Transverse colon (tissue), 4 donors: ENCODE measurements at regions not wholly inside any gene's neighbourhood (a gene's known extent, or its start where the extent isn't known, plus 50 kb on each side); places are given as distances from the start of the nearest gene placed in this dataset.

Experiments
- DNase-seq: peaks from one replicate; pipeline ENCODE4 v3.0.0-alpha.2; 2019
- H3K27ac ChIP-seq, 4 donors: fragments of 200-600 bp; sonication (generic); 2 replicates each; pipeline ENCODE4 v1.5.1; 2016 to 2018; ENCODE audit warnings: inconsistent platforms in 4 of 4
- H3K27me3 ChIP-seq: fragments of 200-600 bp; sonication (generic); 2 replicates; pipeline ENCODE4 v1.5.1; 2017; ENCODE audit warnings: inconsistent platforms
- H3K36me3 ChIP-seq, 4 donors: fragments of 200-600 bp; sonication (generic); 2 replicates each; pipeline ENCODE4 v1.5.1; 2017 to 2019; ENCODE audit warnings: inconsistent platforms in 4 of 4
- H3K4me1 ChIP-seq, 4 donors: fragments of 200-600 bp; sonication (generic); 2 replicates each; pipeline ENCODE4 v1.5.1; 2017 to 2020; ENCODE audit warnings: inconsistent platforms in 4 of 4
- H3K4me3 ChIP-seq, 4 donors: fragments of 200-600 bp; sonication (generic); 1 replicate in 1 of 4; 2 replicates in 3 of 4; pipeline versions ENCODE4 v1.5.1 to v1.6.1; 2017 to 2019; ENCODE audit warnings: inconsistent platforms in 4 of 4
- H3K9me3 ChIP-seq, 2 donors: fragments of 200-600 bp; sonication (generic); 2 replicates each; pipeline ENCODE4 v1.5.1; 2017 to 2019; ENCODE audit warnings: inconsistent platforms in 2 of 2
- EP300 ChIP-seq: sonication (generic); formaldehyde crosslinking; IDR thresholded peaks from one replicate; pipeline ENCODE4 v1.6.1; 2017; ENCODE audit warnings: antibody characterized with exemption, low read depth
- POLR2A ChIP-seq: fragments of 450-650 bp; IDR thresholded peaks from one replicate; pipeline ENCODE4 v1.6.1; 2016; ENCODE audit warnings: antibody characterized with exemption, mild to moderate bottlenecking, moderate library complexity
- POLR2AphosphoS5 ChIP-seq, 3 donors: sonication (generic); formaldehyde crosslinking; IDR thresholded peaks; one replicate each; pipeline ENCODE4 v1.6.1; 2016; ENCODE audit warnings: antibody characterized with exemption in 3 of 3
- WGBS, 2 donors: methylation state at CpG; one replicate each; pipeline ENCODE4 v1.1.5; 2018; ENCODE audit warnings: low coverage in 1 of 2; 5-methylcytosine and 5-hydroxymethylcytosine counted together
- in situ Hi-C, 4 donors: fragments of 200-750 bp; cut with MboI; loops; one replicate each; pipeline versions ENCODE4 v1.15.0 to v1.15.1; 2017; ENCODE audit warnings: low sequenced_read_pairs in 3 of 4, low pct_ligation_motif_present in 1 of 4, low pct_unique_long_range_greater_than_20kb in 1 of 4
- intact Hi-C: fragments of 100-400 bp; cut with DNase I; formaldehyde crosslinking; loops from one replicate; pipeline ENCODE4 v1.15.1; 2023; ENCODE audit warnings: low total_unique reads
- TF ChIP-seq, protein P1 (sequence below), 5 experiments: fragments of 200-600 bp in 3 of 5; fragments of 450-650 bp in 2 of 5; sonication (generic) in 3 of 5; IDR thresholded peaks; 1 replicate in 2 of 5; 2 replicates in 3 of 5; pipeline ENCODE4 v1.5.1; 2016 to 2017; ENCODE audit warnings: antibody characterized with exemption in 5 of 5, inconsistent platforms in 3 of 5, mild to moderate bottlenecking in 2 of 5, moderate library complexity in 1 of 5

DNA sequence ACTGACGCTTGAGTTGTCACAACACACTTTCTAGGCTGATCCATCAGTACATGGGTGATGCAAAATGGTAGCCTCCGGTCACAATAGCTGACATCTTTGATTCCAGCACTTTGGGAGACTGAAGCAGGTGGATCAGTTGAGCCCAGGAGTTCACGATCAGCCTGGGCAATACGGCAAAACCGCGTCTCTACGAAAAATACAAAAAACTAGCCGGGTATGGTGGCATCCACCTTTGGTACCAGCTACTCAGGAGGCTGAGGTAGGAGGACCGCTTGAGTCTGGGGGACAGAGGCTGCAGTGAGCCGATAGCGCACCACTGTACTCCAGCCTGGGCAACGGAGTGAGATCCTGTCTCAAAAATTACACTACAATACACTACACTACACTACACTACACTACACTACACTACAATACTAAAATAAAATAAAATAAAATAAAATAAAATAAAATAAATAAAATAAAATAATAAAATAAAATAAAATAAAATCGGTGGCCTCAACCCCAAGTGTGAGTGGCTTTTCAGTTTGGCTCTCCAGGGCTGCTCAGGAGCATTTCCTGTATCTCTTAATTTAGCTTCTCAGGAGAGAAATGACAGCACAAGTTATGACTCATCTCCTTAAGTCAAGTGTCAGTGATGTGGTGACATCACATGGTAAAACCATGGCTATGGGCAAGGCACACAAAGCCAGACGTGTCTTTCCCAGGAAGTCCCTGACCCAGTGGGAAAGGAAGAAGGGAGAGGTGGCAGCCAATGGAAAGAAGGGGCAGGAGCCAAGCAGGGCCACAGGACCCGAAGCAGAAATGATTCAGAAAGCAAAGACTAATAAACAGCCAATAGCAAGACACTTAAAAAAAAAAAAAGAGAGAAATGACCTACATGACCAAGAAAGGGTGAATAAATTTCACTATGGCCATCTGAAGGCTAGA is 75.3 kb upstream of the TBC1D3K start:
- no peak for DNase-seq
- in situ Hi-C loops (no loop called here), intact Hi-C loops (no loop called here)
- no peaks in the 10 kb centered on the region for H3K36me3 ChIP-seq
- H3K27me3 ChIP-seq, result peaks cover 12% of the 10 kb centered on the region
- no peak overlapping the region for H3K27ac ChIP-seq
- no peak overlapping the region for H3K4me3 ChIP-seq
- no peak for TF ChIP-seq EP300
- TF ChIP-seq POLR2AphosphoS5 (IDR thresholded peaks at IDR 0.05), result no peak
- no peak for TF ChIP-seq POLR2A
- H3K9me3 ChIP-seq, result no peaks in the 10 kb centered on the region
- peaks cover 0 to 6% (median 2%) of the 10 kb centered on the region in 4 donors for H3K4me1 ChIP-seq
- WGBS, 2 donors, result 54 to 83% methylated on average over 5 to 15 of the region's 15 CpGs

DNA sequence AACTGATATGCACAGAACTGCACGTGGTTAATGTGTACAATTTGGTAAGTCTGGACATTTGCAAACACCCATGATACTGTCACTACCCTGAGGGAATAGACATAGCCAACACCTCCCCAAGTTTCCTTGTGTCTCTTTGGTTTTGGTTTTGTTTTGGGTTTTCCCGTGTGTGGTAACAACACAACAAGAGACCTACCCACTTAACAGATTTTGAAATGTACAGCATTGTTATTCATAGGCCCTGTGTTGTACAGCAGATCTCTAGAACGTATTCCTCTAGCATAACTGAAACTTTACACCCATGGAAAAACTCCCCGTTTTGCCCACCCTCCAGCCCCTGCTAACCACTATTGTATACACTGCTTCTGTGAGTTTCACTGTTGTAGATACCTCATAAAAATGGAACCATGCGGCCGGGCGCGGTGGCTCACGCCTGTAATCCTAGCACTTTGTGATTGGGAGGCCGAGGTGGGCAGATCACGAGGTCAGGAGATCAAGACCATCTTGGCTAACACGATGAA is 76.3 kb upstream of the TBC1D3K start:
- Histone ChIP-seq H3K36me3 (no peaks in the 10 kb centered on the region), H3K9me3 (no peaks in the 10 kb centered on the region), H3K27ac (no peak overlapping the region), H3K4me1 (peaks cover 0 to 6% (median 2%) of the 10 kb centered on the region in 4 donors), H3K27me3 (peaks cover 16% of the 10 kb centered on the region), H3K4me3 (no peak overlapping the region)
- intact Hi-C loops, result no loop called here
- in situ Hi-C loops, result no loop called here
- DNase-seq, result no peak
- 87 to 88% methylated on average over 11 to 12 of the region's 12 CpGs for WGBS, 2 donors
- TF ChIP-seq EP300 (no peak), POLR2A (no peak), POLR2AphosphoS5 (IDR thresholded peaks at IDR 0.05) (no peak)
- TF ChIP-seq, protein P1, sequence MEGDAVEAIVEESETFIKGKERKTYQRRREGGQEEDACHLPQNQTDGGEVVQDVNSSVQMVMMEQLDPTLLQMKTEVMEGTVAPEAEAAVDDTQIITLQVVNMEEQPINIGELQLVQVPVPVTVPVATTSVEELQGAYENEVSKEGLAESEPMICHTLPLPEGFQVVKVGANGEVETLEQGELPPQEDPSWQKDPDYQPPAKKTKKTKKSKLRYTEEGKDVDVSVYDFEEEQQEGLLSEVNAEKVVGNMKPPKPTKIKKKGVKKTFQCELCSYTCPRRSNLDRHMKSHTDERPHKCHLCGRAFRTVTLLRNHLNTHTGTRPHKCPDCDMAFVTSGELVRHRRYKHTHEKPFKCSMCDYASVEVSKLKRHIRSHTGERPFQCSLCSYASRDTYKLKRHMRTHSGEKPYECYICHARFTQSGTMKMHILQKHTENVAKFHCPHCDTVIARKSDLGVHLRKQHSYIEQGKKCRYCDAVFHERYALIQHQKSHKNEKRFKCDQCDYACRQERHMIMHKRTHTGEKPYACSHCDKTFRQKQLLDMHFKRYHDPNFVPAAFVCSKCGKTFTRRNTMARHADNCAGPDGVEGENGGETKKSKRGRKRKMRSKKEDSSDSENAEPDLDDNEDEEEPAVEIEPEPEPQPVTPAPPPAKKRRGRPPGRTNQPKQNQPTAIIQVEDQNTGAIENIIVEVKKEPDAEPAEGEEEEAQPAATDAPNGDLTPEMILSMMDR (IDR thresholded peaks at IDR 0.05), result no peak

DNA sequence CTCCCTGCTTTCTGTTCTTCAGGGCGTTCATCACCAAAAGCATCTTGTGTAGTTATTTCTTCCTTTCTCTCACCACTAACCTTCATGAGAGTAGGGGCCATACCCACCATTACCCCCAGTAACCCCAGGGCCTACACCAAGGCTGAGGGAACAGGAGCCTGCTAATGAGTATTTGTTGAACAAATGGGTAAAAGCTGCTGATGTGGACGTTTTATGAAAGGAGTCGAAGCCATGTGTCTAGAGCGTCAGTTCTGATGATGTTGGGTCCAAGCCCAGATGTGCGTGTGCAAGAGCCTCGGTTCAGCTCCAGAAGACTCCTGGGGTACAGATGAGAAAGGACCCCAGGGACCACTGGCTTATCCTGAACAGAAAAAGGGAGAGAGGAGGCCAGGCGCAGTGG is 77.1 kb upstream of the TBC1D3K start:
- TF ChIP-seq POLR2A, result no peak
- TF ChIP-seq EP300, result no peak
- no peak for TF ChIP-seq POLR2AphosphoS5 (IDR thresholded peaks at IDR 0.05)
- TF ChIP-seq, protein P1 (IDR thresholded peaks at IDR 0.05), result no peak
- no peaks in the 10 kb centered on the region for H3K9me3 ChIP-seq
- in situ Hi-C loops (no loop called here), intact Hi-C loops (no loop called here)
- peaks cover 0 to 6% (median 2%) of the 10 kb centered on the region in 4 donors for H3K4me1 ChIP-seq
- WGBS, 2 donors, result 96 to 100% methylated on average over 1 to 7 of the region's 7 CpGs
- H3K27me3 ChIP-seq, result peaks cover 13% of the 10 kb centered on the region
- H3K27ac ChIP-seq, result no peak overlapping the region
- DNase-seq, result no peak
- no peaks in the 10 kb centered on the region for H3K36me3 ChIP-seq
- no peak overlapping the region for H3K4me3 ChIP-seq

DNA sequence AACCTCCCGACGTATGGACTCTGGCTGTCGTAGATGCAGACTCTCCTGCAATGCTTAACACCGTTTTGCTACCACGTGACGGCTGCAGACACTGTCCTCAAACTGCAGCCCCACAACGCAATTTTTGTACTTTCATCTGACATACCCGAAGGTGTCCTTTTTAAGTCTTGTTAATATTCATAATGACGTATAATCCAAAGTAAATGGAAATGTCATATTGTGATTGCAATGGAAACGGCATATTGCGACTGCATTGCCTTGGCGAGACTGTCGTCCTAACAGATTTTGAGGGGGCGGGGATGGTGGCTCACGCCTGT is 79.3 kb upstream of the TBC1D3K start:
- TF ChIP-seq EP300 (no peak), POLR2A (no peak), POLR2AphosphoS5 (IDR thresholded peaks at IDR 0.05) (no peak)
- TF ChIP-seq, protein P1 (IDR thresholded peaks at IDR 0.05), result no peak
- Histone ChIP-seq H3K36me3 (no peaks in the 10 kb centered on the region), H3K27me3 (peaks cover 13% of the 10 kb centered on the region), H3K4me1 (peaks cover 0 to 6% (median 2%) of the 10 kb centered on the region in 4 donors), H3K27ac (no peak overlapping the region), H3K4me3 (no peak overlapping the region), H3K9me3 (no peaks in the 10 kb centered on the region)
- WGBS, 2 donors, result 50 to 57% methylated on average over 12 to 15 of the region's 15 CpGs
- DNase-seq, result no peak
- intact Hi-C loops (no loop called here), in situ Hi-C loops (no loop called here)
